HCT116 (cell line): ENCODE measurements at regions not wholly inside any gene's neighbourhood (a gene's known extent, or its start where the extent isn't known, plus 50 kb on each side); places are given as distances from the start of the nearest gene placed in this dataset.

Source experiments
- ATAC-seq: fragments of 200-7000 bp; cut with Tn5 transposase; 2 replicates; pipeline ENCODE4 v1.9.1; 2020; ENCODE audit warnings: mild to moderate bottlenecking, moderate library complexity
- BruUV-seq: library from RNA; stranded (reverse); fragments of 400-500 nt; replicated peaks from 2 replicates; lab custom pipeline; 2021; lab: Mats Ljungman, UMichigan
- CTCF ChIA-PET: fragments of 300-600 bp; sonication (Branson Sonifier 250); formaldehyde crosslinking; loops from one replicate; lab custom pipeline; 2021; ENCODE audit warnings: antibody characterized with exemption; lab: Charles Lee
- POLR2A ChIA-PET: fragments of 300-600, 350-600 bp; sonication (Branson Sonifier 250); formaldehyde crosslinking; loops from one replicate; lab custom pipeline; 2021; ENCODE audit warnings: antibody characterized with exemption; lab: Charles Lee
- RAD21 ChIA-PET, 2 experiments: fragments of 300-600 bp; sonication (Branson Sonifier 250); formaldehyde crosslinking; loops; one replicate each; lab custom pipeline; 2023; ENCODE audit warnings: low total read pairs in 2 of 2; ENCODE audit not compliant: uncharacterized antibody in 2 of 2, unreplicated experiment in 2 of 2, low non-redundant PET in 1 of 2; lab: Charles Lee
- DNase-seq: peaks from one replicate; pipeline ENCODE4 v3.0.0-alpha.2; 2010; ENCODE audit warnings: low read depth, low spot score
- H2AFZ ChIP-seq: fragments of 200-600 bp; shearing (Covaris generic), sonication (generic); 2 replicates; pipeline ENCODE4 v1.6.1; 2017; ENCODE audit warnings: low read depth, mixed run types, mixed read lengths, antibody characterized with exemption, low read length; ENCODE audit not compliant: poor library complexity, severe bottlenecking
- H3K27ac ChIP-seq: 2 replicates; pipeline ENCODE4 v1.5.1; 2012; ENCODE audit warnings: low read depth, low read length
- H3K27me3 ChIP-seq: fragments of 200-600 bp; sonication (generic); 2 replicates; pipeline ENCODE4 v1.6.1; 2016; ENCODE audit warnings: mixed run types, low read length, mixed read lengths; ENCODE audit not compliant: insufficient read depth
- H3K36me3 ChIP-seq, 2 experiments: fragments of 200-500 bp in 1 of 2; fragments of 200-600 bp in 1 of 2; sonication (Bioruptor generic) in 1 of 2; sonication (generic) in 1 of 2; 2 replicates each; pipeline versions ENCODE4 v1.5.1 to v1.6.1; 2014 to 2016; ENCODE audit warnings: low read length in 2 of 2, inconsistent platforms in 1 of 2, mixed read lengths in 1 of 2, mixed run types in 1 of 2; ENCODE audit not compliant: insufficient read depth in 2 of 2, control insufficient read depth in 1 of 2
- H3K4me1 ChIP-seq, 2 experiments: fragments of 200-600 bp in 1 of 2; sonication (generic) in 1 of 2; 2 replicates each; pipeline versions ENCODE4 v1.5.1 to v1.6.1; 2012 to 2017; ENCODE audit warnings: low read length in 2 of 2, inconsistent platforms in 1 of 2, mild to moderate bottlenecking in 1 of 2, mixed read lengths in 1 of 2, mixed run types in 1 of 2, moderate library complexity in 1 of 2; ENCODE audit not compliant: insufficient read depth in 2 of 2, control insufficient read depth in 1 of 2
- H3K4me2 ChIP-seq: fragments of 200-600 bp; sonication (generic); 2 replicates; pipeline ENCODE4 v1.6.1; 2017; ENCODE audit warnings: mixed run types, low read length, mixed read lengths
- H3K4me3 ChIP-seq, 2 experiments: fragments of 200-600 bp in 1 of 2; sonication (generic) in 1 of 2; replicated peaks in 1 of 2; 2 replicates each; pipeline ENCODE4 v1.5.1; 2011 to 2016; ENCODE audit warnings: low read length in 2 of 2, control low read depth in 1 of 2, low read depth in 1 of 2, mild to moderate bottlenecking in 1 of 2, mixed read lengths in 1 of 2, mixed run types in 1 of 2
- H3K79me2 ChIP-seq: fragments of 200-600 bp; sonication (generic); 2 replicates; pipeline ENCODE4 v1.6.1; 2017; ENCODE audit warnings: mild to moderate bottlenecking, mixed run types, low read length, moderate library complexity, mixed read lengths; ENCODE audit not compliant: insufficient read depth
- H3K9ac ChIP-seq: fragments of 200-600 bp; sonication (generic); 2 replicates; pipeline ENCODE4 v1.6.1; 2016; ENCODE audit warnings: low read length, mixed read lengths
- H3K9me2 ChIP-seq: fragments of 200-600 bp; sonication (generic), shearing (Covaris generic); 2 replicates; pipeline ENCODE4 v1.6.1; 2017; ENCODE audit warnings: mixed run types, mild to moderate bottlenecking, moderate library complexity; ENCODE audit not compliant: insufficient read depth
- H3K9me3 ChIP-seq, 2 experiments: fragments of 200-500 bp in 1 of 2; fragments of 200-600 bp in 1 of 2; sonication (Bioruptor generic) in 1 of 2; sonication (generic) in 1 of 2; 2 replicates each; pipeline ENCODE4 v1.6.1; 2014 to 2017; ENCODE audit warnings: low read length in 2 of 2, mixed read lengths in 2 of 2, inconsistent platforms in 1 of 2, low read depth in 1 of 2, mild to moderate bottlenecking in 1 of 2, mixed run types in 1 of 2, moderate library complexity in 1 of 2; ENCODE audit not compliant: control insufficient read depth in 1 of 2, insufficient read depth in 1 of 2
- H4K20me1 ChIP-seq: fragments of 200-600 bp; sonication (generic), shearing (Covaris generic); 2 replicates; pipeline ENCODE4 v1.6.1; 2017; ENCODE audit warnings: mixed run types, mild to moderate bottlenecking, moderate library complexity; ENCODE audit not compliant: insufficient read depth
- ATF3 ChIP-seq: IDR thresholded peaks from 2 replicates; pipeline ENCODE4 v1.6.1; 2012
- CEBPB ChIP-seq: IDR thresholded peaks from 2 replicates; pipeline ENCODE4 v1.6.1; 2012; ENCODE audit warnings: low read depth
- CTCF ChIP-seq, 3 experiments: fragments of 200-600 bp in 1 of 3; sonication (generic) in 1 of 3; IDR thresholded peaks in 2 of 3; conservative IDR thresholded peaks in 1 of 3; 2 replicates each; pipeline ENCODE4 v1.5.1; 2012 to 2017; ENCODE audit warnings: low read depth in 2 of 3, low read length in 2 of 3, antibody characterized with exemption in 1 of 3, borderline replicate concordance in 1 of 3, control low read depth in 1 of 3, mild to moderate bottlenecking in 1 of 3, mixed read lengths in 1 of 3, mixed run types in 1 of 3, moderate library complexity in 1 of 3; ENCODE audit not compliant: insufficient read depth in 1 of 3
- EZH2phosphoT487 ChIP-seq: fragments of 200-600 bp; IDR thresholded peaks from 2 replicates; pipeline ENCODE4 v1.6.1; 2018; ENCODE audit warnings: antibody characterized with exemption, borderline replicate concordance
- SIN3A ChIP-seq: IDR thresholded peaks from 2 replicates; pipeline ENCODE4 v1.6.1; 2012; ENCODE audit warnings: low read depth
- TCF7L2 ChIP-seq: IDR thresholded peaks from 2 replicates; pipeline ENCODE4 v1.7.0; 2011; ENCODE audit warnings: borderline replicate concordance, inconsistent platforms; ENCODE audit not compliant: insufficient read depth, insufficient read length; ENCODE audit errors: extremely low read depth
- ZNF274 ChIP-seq: fragments of 200-500 bp; sonication (Bioruptor generic); IDR thresholded peaks from 2 replicates; pipeline ENCODE4 v1.6.1; 2014; ENCODE audit warnings: mild to moderate bottlenecking, low read depth, low read length, inconsistent platforms
- intact Hi-C: fragments of 100-400 bp; cut with micrococcal nuclease; formaldehyde crosslinking; loops from 2 replicates; pipeline ENCODE4 v1.10.0; 2022

- POLR2A ChIA-PET: no interaction called here
- no peak for ATAC-seq
- no TSS peak for BruUV-seq
Observed at GRCh38 chr18:28581521-28582071, 404.7 kb upstream of the CDH2 start.

More at GRCh38 chr18:28581521-28582071, 404.7 kb upstream of the CDH2 start:
- H3K36me3 ChIP-seq: no peaks in the 10 kb centered on the region
- DNase-seq: no peak
- H3K4me1 ChIP-seq: peaks cover 3 to 8% of the 10 kb centered on the region in 2 experiments; a peak in 2 of 4 replicates
- ChIA-PET CTCF (no interaction called here), RAD21 (no interaction called here)
- TF ChIP-seq ATF3 (no peak), SIN3A (no peak), ZNF274 (no peak), TCF7L2 (no peak), CEBPB (no peak), CTCF (IDR thresholded peaks at IDR 0.05 in 2 of 3, conservative IDR thresholded peaks at IDR 0.05 in 1 of 3; ENCODE audit: borderline replicate concordance in 1 of 3, insufficient read depth in 1 of 3, low read depth in 2 of 3, low read length in 2 of 3) (no peak), EZH2phosphoT487 (no peak)
- no peak overlapping the region for H2AFZ ChIP-seq
- H3K79me2 ChIP-seq: no peaks in the 10 kb centered on the region
- H3K27ac ChIP-seq: no peak overlapping the region
- no peak overlapping the region for H3K9ac ChIP-seq
- no peaks in the 10 kb centered on the region for H4K20me1 ChIP-seq
- intact Hi-C loops: no loop called here
- H3K27me3 ChIP-seq: no peaks in the 10 kb centered on the region
- no peak overlapping the region for H3K4me2 ChIP-seq
- H3K9me3 ChIP-seq: no peaks in the 10 kb centered on the region
- H3K4me3 ChIP-seq: no peak overlapping the region
- H3K9me2 ChIP-seq: no peaks in the 10 kb centered on the region
